ENCODE measurements at regions not wholly inside any gene's neighbourhood (a gene's known extent, or its start where the extent isn't known, plus 50 kb on each side); places are given as distances from the start of the nearest gene placed in this dataset.

DNA sequence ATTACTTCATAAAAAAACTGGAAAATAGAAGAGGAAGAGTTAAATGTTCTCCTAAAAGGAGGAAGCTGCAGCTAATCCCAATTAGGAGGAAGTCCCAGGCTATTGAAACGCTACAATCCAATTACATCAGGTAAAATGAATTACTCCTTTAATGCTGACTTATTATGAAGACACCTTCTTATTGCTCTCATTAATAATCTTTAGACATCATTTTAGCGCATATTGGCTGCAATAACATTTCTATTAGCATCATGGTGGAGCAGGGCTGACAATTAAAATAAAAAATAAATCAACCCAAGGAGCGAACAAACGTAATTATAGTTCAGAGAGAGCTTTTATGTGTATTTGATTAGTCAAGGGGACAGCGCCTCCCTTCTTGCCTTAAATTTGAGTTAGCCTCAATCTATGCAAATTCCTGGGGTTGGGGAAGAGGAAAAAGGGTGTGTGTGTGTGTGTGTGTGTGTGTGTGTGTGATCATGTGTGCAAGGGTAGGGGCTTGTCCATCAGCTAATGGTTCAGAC, 109.0 kb upstream of the IRX6 start:
- TF ChIP-seq, protein P1, sequence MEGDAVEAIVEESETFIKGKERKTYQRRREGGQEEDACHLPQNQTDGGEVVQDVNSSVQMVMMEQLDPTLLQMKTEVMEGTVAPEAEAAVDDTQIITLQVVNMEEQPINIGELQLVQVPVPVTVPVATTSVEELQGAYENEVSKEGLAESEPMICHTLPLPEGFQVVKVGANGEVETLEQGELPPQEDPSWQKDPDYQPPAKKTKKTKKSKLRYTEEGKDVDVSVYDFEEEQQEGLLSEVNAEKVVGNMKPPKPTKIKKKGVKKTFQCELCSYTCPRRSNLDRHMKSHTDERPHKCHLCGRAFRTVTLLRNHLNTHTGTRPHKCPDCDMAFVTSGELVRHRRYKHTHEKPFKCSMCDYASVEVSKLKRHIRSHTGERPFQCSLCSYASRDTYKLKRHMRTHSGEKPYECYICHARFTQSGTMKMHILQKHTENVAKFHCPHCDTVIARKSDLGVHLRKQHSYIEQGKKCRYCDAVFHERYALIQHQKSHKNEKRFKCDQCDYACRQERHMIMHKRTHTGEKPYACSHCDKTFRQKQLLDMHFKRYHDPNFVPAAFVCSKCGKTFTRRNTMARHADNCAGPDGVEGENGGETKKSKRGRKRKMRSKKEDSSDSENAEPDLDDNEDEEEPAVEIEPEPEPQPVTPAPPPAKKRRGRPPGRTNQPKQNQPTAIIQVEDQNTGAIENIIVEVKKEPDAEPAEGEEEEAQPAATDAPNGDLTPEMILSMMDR (IDR thresholded peaks at IDR 0.05; ENCODE audit: unreplicated experiment): no peak
- no peak overlapping the region for H3K4me3 Mint-ChIP-seq (ENCODE audit: unreplicated experiment)
- H3K4me1 Mint-ChIP-seq (ENCODE audit: unreplicated experiment): no peaks in the 10 kb centered on the region
- no peaks in the 10 kb centered on the region for H3K9me3 Mint-ChIP-seq (ENCODE audit: unreplicated experiment)
- no peak overlapping the region for H3K27ac Mint-ChIP-seq (ENCODE audit: unreplicated experiment)
- H3K27me3 Mint-ChIP-seq (ENCODE audit: unreplicated experiment): no peaks in the 10 kb centered on the region
- no peaks in the 10 kb centered on the region for H3K36me3 Mint-ChIP-seq (ENCODE audit: low read depth, unreplicated experiment)
- no peak for DNase-seq (ENCODE audit: low spot score)

DNA sequence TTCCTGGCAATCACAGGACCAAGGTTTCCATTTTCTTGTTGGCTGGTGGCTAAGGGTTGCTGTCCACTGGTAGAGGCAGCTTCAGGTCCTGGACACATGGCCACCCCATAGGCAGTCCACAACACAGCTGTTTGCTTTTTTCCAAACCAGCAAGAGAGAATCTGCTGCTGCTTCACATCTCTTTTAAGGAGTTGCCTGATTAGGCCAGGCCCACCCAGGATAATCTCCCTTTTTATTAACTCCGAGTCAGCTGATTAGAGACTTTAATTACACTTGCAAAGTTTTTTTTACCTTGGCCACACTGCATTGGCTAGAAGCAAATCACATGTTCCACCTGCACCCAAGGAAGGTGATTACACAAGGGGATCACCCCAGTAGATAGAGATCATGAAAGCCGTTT, 106.6 kb upstream of the IRX6 start:
- H3K27me3 Mint-ChIP-seq (ENCODE audit: unreplicated experiment): no peaks in the 10 kb centered on the region
- no peaks in the 10 kb centered on the region for H3K4me1 Mint-ChIP-seq (ENCODE audit: unreplicated experiment)
- no peak for DNase-seq (ENCODE audit: low spot score)
- H3K9me3 Mint-ChIP-seq (ENCODE audit: unreplicated experiment): no peaks in the 10 kb centered on the region
- H3K4me3 Mint-ChIP-seq (ENCODE audit: unreplicated experiment): no peak overlapping the region
- H3K36me3 Mint-ChIP-seq (ENCODE audit: low read depth, unreplicated experiment): no peaks in the 10 kb centered on the region
- no peak overlapping the region for H3K27ac Mint-ChIP-seq (ENCODE audit: unreplicated experiment)
- TF ChIP-seq, protein P1 (IDR thresholded peaks at IDR 0.05; ENCODE audit: unreplicated experiment): no peak

DNA sequence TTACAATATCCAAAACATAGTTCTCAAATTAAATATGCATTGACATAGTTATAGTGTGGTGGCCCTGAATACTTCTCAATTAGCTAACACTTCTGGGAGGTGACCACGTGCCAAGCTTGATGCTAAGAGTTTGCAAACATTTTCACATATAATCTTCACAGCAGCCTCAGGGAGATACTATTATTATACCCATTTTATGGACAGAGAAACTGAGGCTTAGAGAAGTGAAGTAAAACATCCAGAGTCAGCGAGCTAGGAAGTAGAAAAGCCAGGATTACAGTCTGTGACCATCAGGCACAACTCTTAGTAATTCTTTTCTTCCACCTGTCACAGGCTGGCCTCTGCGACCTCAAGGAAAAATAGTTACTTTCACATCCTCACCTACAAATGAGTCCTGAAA, 102.2 kb upstream of the IRX6 start:
- Mint-ChIP-seq H3K27ac (ENCODE audit: unreplicated experiment) (no peak overlapping the region), H3K4me1 (ENCODE audit: unreplicated experiment) (no peaks in the 10 kb centered on the region), H3K36me3 (ENCODE audit: low read depth, unreplicated experiment) (no peaks in the 10 kb centered on the region), H3K4me3 (ENCODE audit: unreplicated experiment) (no peak overlapping the region), H3K9me3 (ENCODE audit: unreplicated experiment) (peaks cover 4% of the 10 kb centered on the region), H3K27me3 (ENCODE audit: unreplicated experiment) (peaks cover 4% of the 10 kb centered on the region)
- no peak for DNase-seq (ENCODE audit: low spot score)
- TF ChIP-seq, protein P1 (IDR thresholded peaks at IDR 0.05; ENCODE audit: unreplicated experiment): no peak

DNA sequence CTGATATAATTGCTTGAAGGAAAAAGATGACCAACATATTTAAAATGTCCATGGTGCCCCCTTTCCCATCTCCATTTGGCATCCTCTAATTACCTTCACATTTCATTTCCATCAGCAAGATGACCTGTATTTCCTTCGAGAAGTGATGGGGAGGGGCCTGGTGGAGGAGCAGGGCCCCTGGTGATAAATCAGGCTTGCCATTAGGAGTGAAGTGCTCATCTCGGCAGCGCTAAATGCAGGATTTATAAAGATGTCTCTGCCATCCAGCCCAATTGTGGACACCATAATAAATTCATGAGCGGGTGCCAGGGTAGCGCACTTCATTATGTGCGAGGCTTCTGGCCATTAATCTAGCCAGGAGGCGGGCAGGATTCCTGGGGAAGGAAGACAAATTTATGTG, 101.5 kb upstream of the IRX6 start:
- peaks cover 4% of the 10 kb centered on the region for H3K9me3 Mint-ChIP-seq (ENCODE audit: unreplicated experiment)
- no peak overlapping the region for H3K4me3 Mint-ChIP-seq (ENCODE audit: unreplicated experiment)
- no peak overlapping the region for H3K27ac Mint-ChIP-seq (ENCODE audit: unreplicated experiment)
- peaks cover 4% of the 10 kb centered on the region for H3K27me3 Mint-ChIP-seq (ENCODE audit: unreplicated experiment)
- TF ChIP-seq, protein P1 (IDR thresholded peaks at IDR 0.05; ENCODE audit: unreplicated experiment): no peak
- DNase-seq (ENCODE audit: low spot score): no peak
- H3K4me1 Mint-ChIP-seq (ENCODE audit: unreplicated experiment): no peaks in the 10 kb centered on the region
- H3K36me3 Mint-ChIP-seq (ENCODE audit: low read depth, unreplicated experiment): no peaks in the 10 kb centered on the region

DNA sequence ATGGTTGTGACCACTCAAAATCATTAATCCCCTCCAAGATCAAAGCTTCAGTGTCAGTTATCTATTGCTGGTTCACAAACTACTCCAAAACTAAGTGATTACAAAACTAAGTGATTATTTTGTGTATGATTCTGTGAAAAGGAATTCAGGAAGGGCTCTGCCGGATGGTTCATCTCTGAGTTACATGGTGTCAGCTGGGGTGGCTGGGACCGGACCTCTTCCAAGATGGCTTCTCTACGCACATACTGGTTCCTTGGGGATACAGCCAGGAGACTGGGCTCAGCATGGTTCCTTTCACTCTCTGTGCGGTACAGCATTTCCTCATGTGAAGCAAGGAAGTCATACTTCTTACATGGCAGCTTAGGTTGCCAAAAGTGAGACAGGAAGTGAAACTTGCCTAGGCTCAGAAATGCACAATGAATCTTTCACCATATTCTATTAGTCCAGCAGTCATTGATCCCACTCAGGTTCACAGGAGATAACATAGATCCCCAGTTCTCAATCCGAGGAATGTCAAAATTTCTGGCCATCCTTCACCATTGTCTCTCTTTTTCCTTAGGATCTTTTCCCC, 97.9 kb upstream of the IRX6 start:
- H3K27me3 Mint-ChIP-seq (ENCODE audit: unreplicated experiment): peaks cover 4% of the 10 kb centered on the region
- no peak overlapping the region for H3K27ac Mint-ChIP-seq (ENCODE audit: unreplicated experiment)
- H3K9me3 Mint-ChIP-seq (ENCODE audit: unreplicated experiment): peaks cover 4% of the 10 kb centered on the region
- H3K4me3 Mint-ChIP-seq (ENCODE audit: unreplicated experiment): no peak overlapping the region
- TF ChIP-seq, protein P1 (IDR thresholded peaks at IDR 0.05; ENCODE audit: unreplicated experiment): no peak
- H3K4me1 Mint-ChIP-seq (ENCODE audit: unreplicated experiment): no peaks in the 10 kb centered on the region
- DNase-seq (ENCODE audit: low spot score): no peak
- no peaks in the 10 kb centered on the region for H3K36me3 Mint-ChIP-seq (ENCODE audit: low read depth, unreplicated experiment)
